HFFc6 (cell line): ENCODE measurements at regions not wholly inside any gene's neighbourhood (a gene's known extent, or its start where the extent isn't known, plus 50 kb on each side); places are given as distances from the start of the nearest gene placed in this dataset.

Experiments used
- DNase-seq: peaks from one replicate; pipeline ENCODE4 v3.0.0-alpha.2; 2018
- H3K27ac Mint-ChIP-seq: 2 replicates; pipeline ENCODE4 v1.8.0; 2020; ENCODE audit warnings: mild to moderate bottlenecking, mixed read lengths
- H3K27me3 Mint-ChIP-seq: 2 replicates; pipeline ENCODE4 v1.8.0; 2021; ENCODE audit warnings: mild to moderate bottlenecking, moderate library complexity, mixed read lengths; ENCODE audit not compliant: insufficient read depth
- H3K36me3 Mint-ChIP-seq: 2 replicates; pipeline ENCODE4 v1.8.0; 2021; ENCODE audit warnings: low read depth, mixed read lengths
- H3K4me1 Mint-ChIP-seq: 2 replicates; pipeline ENCODE4 v1.8.0; 2020; ENCODE audit warnings: low read depth, mixed read lengths
- H3K4me3 Mint-ChIP-seq: 2 replicates; pipeline ENCODE4 v1.8.0; 2020; ENCODE audit warnings: mild to moderate bottlenecking, moderate library complexity, mixed read lengths
- H3K9me3 Mint-ChIP-seq: 2 replicates; pipeline ENCODE4 v1.8.0; 2020; ENCODE audit warnings: mild to moderate bottlenecking, mixed read lengths
- TF ChIP-seq, protein P1 (sequence below): fragments of 200-600 bp; sonication (generic); IDR thresholded peaks from 2 replicates; pipeline ENCODE4 v1.5.0; 2021; ENCODE audit warnings: antibody characterized with exemption, mild to moderate bottlenecking

- Mint-ChIP-seq H3K36me3 (no peaks in the 10 kb centered on the region), H3K4me3 (no peak overlapping the region; the same call in 1 of the 2 replicates), H3K27me3 (peaks cover 1% of the 10 kb centered on the region), H3K9me3 (no peaks in the 10 kb centered on the region), H3K27ac (peak overlapping the region; percentile 52; the same call in 1 of the 2 replicates), H3K4me1 (peaks cover 36% of the 10 kb centered on the region)
- TF ChIP-seq, protein P1, sequence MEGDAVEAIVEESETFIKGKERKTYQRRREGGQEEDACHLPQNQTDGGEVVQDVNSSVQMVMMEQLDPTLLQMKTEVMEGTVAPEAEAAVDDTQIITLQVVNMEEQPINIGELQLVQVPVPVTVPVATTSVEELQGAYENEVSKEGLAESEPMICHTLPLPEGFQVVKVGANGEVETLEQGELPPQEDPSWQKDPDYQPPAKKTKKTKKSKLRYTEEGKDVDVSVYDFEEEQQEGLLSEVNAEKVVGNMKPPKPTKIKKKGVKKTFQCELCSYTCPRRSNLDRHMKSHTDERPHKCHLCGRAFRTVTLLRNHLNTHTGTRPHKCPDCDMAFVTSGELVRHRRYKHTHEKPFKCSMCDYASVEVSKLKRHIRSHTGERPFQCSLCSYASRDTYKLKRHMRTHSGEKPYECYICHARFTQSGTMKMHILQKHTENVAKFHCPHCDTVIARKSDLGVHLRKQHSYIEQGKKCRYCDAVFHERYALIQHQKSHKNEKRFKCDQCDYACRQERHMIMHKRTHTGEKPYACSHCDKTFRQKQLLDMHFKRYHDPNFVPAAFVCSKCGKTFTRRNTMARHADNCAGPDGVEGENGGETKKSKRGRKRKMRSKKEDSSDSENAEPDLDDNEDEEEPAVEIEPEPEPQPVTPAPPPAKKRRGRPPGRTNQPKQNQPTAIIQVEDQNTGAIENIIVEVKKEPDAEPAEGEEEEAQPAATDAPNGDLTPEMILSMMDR: no peak
- DNase-seq: peak; percentile 66
These were observed 335.3 kb downstream of the SOX9 start for GRCh38 chr17:72456075-72456474.

- Mint-ChIP-seq H3K27me3 (peaks cover 1% of the 10 kb centered on the region), H3K27ac (no peak overlapping the region)
These were observed 336.9 kb downstream of the SOX9 start for GRCh38 chr17:72457712-72458111.

DNA sequence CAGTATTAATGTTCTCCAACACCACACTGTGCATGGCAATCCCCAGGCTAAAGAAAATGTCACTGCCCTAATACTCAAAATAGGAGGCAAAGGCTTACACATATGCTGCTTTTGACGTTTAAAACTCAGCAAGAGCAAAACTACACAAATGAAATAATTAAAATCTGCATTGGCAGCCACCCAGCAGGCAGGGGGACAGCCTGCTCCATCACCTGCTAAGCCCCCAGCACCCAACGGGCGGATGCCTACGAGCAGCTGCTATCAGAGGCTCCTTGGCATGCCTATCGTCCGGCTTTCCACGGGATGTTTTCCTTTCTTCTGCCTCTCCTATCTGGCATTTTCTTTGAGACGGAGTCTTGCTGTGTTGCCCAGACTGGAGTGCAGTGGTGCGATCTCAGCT is 337.5 kb downstream of the SOX9 start:
- no peak for DNase-seq
- Mint-ChIP-seq H3K36me3 (no peaks in the 10 kb centered on the region), H3K9me3 (no peaks in the 10 kb centered on the region), H3K27ac (no peak overlapping the region), H3K4me3 (no peak overlapping the region), H3K4me1 (peaks cover 44% of the 10 kb centered on the region), H3K27me3 (peaks cover 1% of the 10 kb centered on the region)
- TF ChIP-seq, protein P1: no peak

More at GRCh38 chr17:72457712-72458111, 336.9 kb downstream of the SOX9 start:
- no peak for DNase-seq
- no peaks in the 10 kb centered on the region for H3K9me3 Mint-ChIP-seq
- H3K4me1 Mint-ChIP-seq: peaks cover 43% of the 10 kb centered on the region
- H3K4me3 Mint-ChIP-seq: no peak overlapping the region
- TF ChIP-seq, protein P1: no peak
- H3K36me3 Mint-ChIP-seq: no peaks in the 10 kb centered on the region

- TF ChIP-seq, protein P1: no peak
- Mint-ChIP-seq H3K9me3 (no peaks in the 10 kb centered on the region), H3K36me3 (no peaks in the 10 kb centered on the region), H3K27me3 (no peaks in the 10 kb centered on the region; the same call in none of the 2 replicates), H3K4me3 (no peak overlapping the region), H3K4me1 (peaks cover 57% of the 10 kb centered on the region), H3K27ac (no peak overlapping the region)
- DNase-seq: no peak
These were observed 339.9 kb downstream of the SOX9 start for GRCh38 chr17:72460711-72461110.

- Mint-ChIP-seq H3K27me3 (no peaks in the 10 kb centered on the region; the same call in none of the 2 replicates), H3K4me3 (no peak overlapping the region), H3K27ac (no peak overlapping the region), H3K9me3 (no peaks in the 10 kb centered on the region), H3K4me1 (peaks cover 57% of the 10 kb centered on the region), H3K36me3 (no peaks in the 10 kb centered on the region)
- no peak for DNase-seq
- TF ChIP-seq, protein P1: no peak
These were observed 340.9 kb downstream of the SOX9 start for GRCh38 chr17:72461757-72462156.

- H3K36me3 Mint-ChIP-seq: no peaks in the 10 kb centered on the region
- no peak for DNase-seq
- peaks cover 53% of the 10 kb centered on the region for H3K4me1 Mint-ChIP-seq
- H3K4me3 Mint-ChIP-seq: no peak overlapping the region
- H3K27me3 Mint-ChIP-seq: no peaks in the 10 kb centered on the region; the same call in none of the 2 replicates
- TF ChIP-seq, protein P1: no peak
- H3K27ac Mint-ChIP-seq: peak overlapping the region; percentile 24; the same call in 1 of the 2 replicates
- no peaks in the 10 kb centered on the region for H3K9me3 Mint-ChIP-seq
These were observed 341.6 kb downstream of the SOX9 start for GRCh38 chr17:72462407-72462806.
